Activated naive CD4-positive, alpha-beta T cell treated with anti-CD3 and anti-CD28 coated beads, Interleukin-2, amount 10 ng/mL, durations not matched to agents 7 days and 5 days (primary cell): ENCODE measurements at regions not wholly inside any gene's neighbourhood (a gene's known extent, or its start where the extent isn't known, plus 50 kb on each side); places are given as distances from the start of the nearest gene placed in this dataset.
"Not testable (repeated sequence)": the region's sequence is repeated elsewhere in the genome, so short reads cannot be mapped to it uniquely, and the experiment has no call there.

ENCODE experiments used
- CTCF ChIA-PET: fragments of 350-600 bp; sonication (Branson Sonifier 250); formaldehyde crosslinking; loops from one replicate; lab custom pipeline; 2021; ENCODE audit warnings: antibody characterized with exemption; lab: Charles Lee
- DNase-seq: peaks from one replicate; pipeline ENCODE4 v3.0.0-alpha.2; 2020
- H3K27ac Mint-ChIP-seq: one replicate; pipeline ENCODE4 v1.8.0; 2021; ENCODE audit warnings: mild to moderate bottlenecking, moderate library complexity, mixed read lengths
- H3K27me3 Mint-ChIP-seq: one replicate; pipeline ENCODE4 v1.8.0; 2021; ENCODE audit warnings: mild to moderate bottlenecking, mixed read lengths
- H3K36me3 Mint-ChIP-seq: one replicate; pipeline ENCODE4 v1.8.0; 2021; ENCODE audit warnings: mixed read lengths
- H3K4me1 Mint-ChIP-seq: one replicate; pipeline ENCODE4 v1.8.0; 2021; ENCODE audit warnings: mixed read lengths
- H3K4me3 Mint-ChIP-seq: one replicate; pipeline ENCODE4 v1.8.0; 2021; ENCODE audit warnings: mild to moderate bottlenecking, moderate library complexity, mixed read lengths
- H3K9me3 Mint-ChIP-seq: one replicate; pipeline ENCODE4 v1.8.0; 2021; ENCODE audit warnings: mixed read lengths

DNA sequence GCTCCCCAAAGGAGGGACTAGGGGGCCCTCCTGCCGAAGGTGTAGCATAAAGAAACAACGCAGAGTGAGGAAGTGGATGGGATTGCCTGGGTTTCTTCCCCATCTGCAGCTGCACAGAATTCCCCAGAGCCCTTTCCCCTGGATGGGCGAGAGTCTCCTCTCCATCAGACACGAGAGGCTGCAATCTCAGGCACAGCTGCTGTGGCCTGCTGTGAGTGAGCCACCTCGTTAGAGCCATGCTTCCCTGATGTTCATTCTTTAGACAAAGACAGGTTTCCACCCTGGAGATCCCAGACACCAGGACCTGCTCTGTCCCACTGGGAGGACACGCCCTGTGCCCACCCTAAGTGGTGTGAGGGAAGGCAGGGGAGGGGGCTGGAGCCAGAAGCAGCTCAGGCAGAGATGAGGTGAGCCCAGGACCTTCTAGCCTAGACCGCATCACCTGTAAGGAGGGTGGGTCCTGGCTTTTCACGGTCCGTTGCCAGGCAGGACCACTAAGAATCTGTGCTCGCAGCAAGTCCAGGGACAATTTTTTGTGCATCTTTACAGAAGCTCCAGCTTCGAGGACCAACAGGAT is 268.6 kb upstream of the TCERG1L start:
- CTCF ChIA-PET, result no interaction called here
- Mint-ChIP-seq H3K27ac (no peak overlapping the region), H3K36me3 (no peaks in the 10 kb centered on the region), H3K9me3 (no peaks in the 10 kb centered on the region), H3K27me3 (no peaks in the 10 kb centered on the region), H3K4me1 (no peaks in the 10 kb centered on the region), H3K4me3 (no peak overlapping the region)
- DNase-seq, result no peak

DNA sequence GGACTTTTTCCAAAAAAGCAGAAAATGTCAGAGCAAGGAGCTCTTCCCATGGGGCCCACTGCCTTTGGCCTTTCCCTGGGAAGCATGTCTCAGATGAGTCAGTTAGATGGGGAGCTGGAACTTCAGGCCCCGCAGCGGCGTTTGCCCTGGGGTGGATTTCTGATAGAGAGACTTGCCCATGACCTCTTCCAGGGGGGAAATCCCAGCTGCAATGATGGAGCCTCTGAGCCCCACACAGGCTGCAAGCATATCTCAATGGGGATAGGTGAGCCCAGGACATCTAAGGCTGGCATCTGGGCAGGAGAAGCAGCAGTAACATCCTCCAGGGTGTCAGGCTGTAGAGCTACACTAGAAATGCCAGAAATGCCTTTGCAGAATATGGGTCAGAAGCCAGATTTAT is 269.2 kb upstream of the TCERG1L start:
- H3K4me3 Mint-ChIP-seq, result no peak overlapping the region
- peaks cover 2% of the 10 kb centered on the region for H3K9me3 Mint-ChIP-seq
- DNase-seq, result no peak
- no peak overlapping the region for H3K27ac Mint-ChIP-seq
- H3K27me3 Mint-ChIP-seq, result no peaks in the 10 kb centered on the region
- H3K4me1 Mint-ChIP-seq, result no peaks in the 10 kb centered on the region
- CTCF ChIA-PET, result no interaction called here
- H3K36me3 Mint-ChIP-seq, result no peaks in the 10 kb centered on the region

DNA sequence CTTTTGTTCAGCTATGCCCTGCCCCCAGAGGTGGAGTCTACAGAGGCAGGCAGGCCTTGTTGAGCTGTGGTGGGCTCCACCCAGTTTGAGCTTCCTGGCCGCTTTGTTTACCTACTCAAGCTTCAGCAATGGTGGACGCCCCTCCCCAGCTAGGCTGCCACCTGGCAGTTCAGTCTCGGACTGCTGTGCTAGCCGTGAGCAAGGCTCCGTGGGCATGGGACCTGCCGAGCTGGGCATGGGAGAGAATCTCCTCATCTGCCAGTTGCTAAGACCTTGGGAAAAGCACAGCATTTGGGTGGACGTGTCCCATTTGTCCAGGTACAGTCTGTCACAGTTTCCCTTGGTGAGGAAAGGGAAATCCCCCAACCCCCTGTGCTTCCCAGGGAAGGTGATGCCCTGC is 270.0 kb upstream of the TCERG1L start:
- H3K27me3 Mint-ChIP-seq, DNase-seq, H3K4me3 Mint-ChIP-seq, H3K27ac Mint-ChIP-seq, H3K36me3 Mint-ChIP-seq, H3K4me1 Mint-ChIP-seq, H3K9me3 Mint-ChIP-seq, CTCF ChIA-PET: not testable (repeated sequence)

DNA sequence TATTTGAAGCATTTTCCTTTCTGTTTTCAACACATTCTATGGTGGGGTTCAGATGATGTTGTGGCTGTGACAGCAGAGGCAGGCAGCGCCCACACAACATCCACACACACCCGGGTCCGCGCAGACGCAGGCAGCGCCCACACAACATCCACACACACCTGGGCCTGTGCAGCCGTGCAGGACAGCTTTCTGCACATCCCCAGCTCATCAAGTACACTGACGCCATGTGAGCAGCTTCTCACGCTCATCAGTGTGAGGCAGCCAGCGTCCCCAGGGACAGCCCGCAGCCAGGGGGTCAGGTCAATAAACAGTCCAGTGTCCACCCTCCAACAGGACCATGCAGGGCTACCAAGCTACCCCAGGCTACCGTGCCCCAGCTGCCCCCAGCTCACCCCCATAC is 272.8 kb upstream of the TCERG1L start:
- Mint-ChIP-seq H3K27me3 (no peaks in the 10 kb centered on the region), H3K36me3 (no peaks in the 10 kb centered on the region), H3K9me3 (peaks cover 13% of the 10 kb centered on the region), H3K4me1 (no peaks in the 10 kb centered on the region), H3K4me3 (no peak overlapping the region), H3K27ac (no peak overlapping the region)
- CTCF ChIA-PET, result no interaction called here
- no peak for DNase-seq

DNA sequence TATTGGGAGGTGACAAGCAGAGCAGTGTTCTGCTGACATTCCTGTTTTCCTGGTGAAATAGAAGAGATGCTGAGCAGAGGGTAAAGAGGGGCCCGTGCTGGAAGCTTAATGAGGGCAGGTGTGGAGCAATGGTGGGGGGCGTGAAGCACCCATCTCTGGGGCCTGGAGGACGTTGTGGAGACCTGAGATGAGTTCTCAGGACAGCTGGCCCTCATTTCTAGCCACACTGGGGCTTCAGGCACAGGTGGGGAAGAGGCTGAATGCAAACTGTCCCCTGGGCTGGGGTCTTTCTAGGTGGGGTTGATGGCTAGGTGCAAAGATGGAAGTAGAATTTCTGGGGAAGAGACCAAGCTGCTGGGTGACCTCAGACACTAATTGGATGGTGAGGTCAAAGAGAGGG is 274.2 kb upstream of the TCERG1L start:
- DNase-seq, result no peak
- Mint-ChIP-seq H3K4me3 (no peak overlapping the region), H3K9me3 (peaks cover 13% of the 10 kb centered on the region), H3K4me1 (no peaks in the 10 kb centered on the region), H3K36me3 (no peaks in the 10 kb centered on the region), H3K27me3 (no peaks in the 10 kb centered on the region), H3K27ac (no peak overlapping the region)
- CTCF ChIA-PET, result no interaction called here

DNA sequence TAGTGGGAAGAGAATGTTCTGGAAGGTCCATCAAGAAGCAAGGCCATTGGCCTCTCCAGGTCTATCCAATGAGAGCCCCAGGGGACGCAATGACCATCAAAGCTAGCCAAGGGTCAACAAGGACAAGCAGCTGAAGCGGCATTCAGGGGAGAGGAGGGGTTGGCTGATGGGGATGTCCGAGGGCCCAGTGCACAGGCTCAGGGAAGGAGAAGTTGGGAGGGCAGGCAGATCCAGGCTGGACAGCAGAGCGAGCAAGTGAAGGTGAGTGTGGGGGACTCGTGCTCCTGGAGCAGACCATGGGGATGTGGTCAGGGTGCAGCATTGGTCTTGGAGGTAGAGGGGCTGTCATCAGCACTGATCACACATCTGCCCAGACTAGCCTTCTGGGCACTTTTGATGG is 275.4 kb upstream of the TCERG1L start:
- no peaks in the 10 kb centered on the region for H3K27me3 Mint-ChIP-seq
- CTCF ChIA-PET, result no interaction called here

DNA sequence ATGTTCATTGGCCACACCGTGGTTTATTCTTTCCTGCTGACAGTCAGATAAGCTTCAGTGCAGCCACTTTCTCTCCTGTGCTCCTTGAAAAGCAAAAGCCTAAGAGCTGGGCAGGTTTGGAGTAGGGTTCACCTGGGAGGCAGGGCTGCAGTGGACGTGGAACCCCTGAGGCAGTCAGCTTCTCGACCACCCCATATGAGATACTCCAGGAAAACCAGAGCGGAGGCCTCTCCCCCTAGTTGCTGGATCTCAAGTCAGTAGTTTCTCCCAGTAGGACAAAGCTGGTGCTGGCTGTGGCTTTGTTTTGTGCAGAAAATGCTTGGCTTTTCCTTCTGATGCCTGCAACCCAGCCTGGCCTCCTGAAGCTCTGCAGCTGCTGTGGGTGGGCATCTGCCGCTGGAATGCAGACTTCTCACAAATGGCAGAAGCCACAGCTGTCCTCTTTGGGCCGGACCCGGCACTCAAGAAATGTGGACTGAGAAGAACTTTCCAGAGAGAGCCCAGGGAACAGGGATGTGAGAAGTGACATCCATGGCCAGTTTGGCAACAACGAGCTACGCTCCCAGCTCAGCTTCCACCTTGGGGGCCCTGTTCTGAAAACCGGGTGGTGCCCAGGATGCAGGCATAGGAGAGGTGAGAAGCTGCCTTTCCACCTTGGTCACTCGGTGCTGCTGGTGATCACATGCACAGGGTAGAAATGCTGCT is 276.6 kb upstream of the TCERG1L start:
- DNase-seq, result no peak
- Mint-ChIP-seq H3K27ac (no peak overlapping the region), H3K36me3 (no peaks in the 10 kb centered on the region), H3K4me1 (no peaks in the 10 kb centered on the region), H3K4me3 (no peak overlapping the region), H3K9me3 (peaks cover 13% of the 10 kb centered on the region), H3K27me3 (no peaks in the 10 kb centered on the region)
- CTCF ChIA-PET, result no interaction called here

More for the DNA sequence above, 275.4 kb upstream of the TCERG1L start:
- Mint-ChIP-seq H3K27ac (no peak overlapping the region), H3K36me3 (no peaks in the 10 kb centered on the region), H3K4me3 (no peak overlapping the region), H3K4me1 (no peaks in the 10 kb centered on the region), H3K9me3 (peaks cover 13% of the 10 kb centered on the region)
- no peak for DNase-seq

DNA sequence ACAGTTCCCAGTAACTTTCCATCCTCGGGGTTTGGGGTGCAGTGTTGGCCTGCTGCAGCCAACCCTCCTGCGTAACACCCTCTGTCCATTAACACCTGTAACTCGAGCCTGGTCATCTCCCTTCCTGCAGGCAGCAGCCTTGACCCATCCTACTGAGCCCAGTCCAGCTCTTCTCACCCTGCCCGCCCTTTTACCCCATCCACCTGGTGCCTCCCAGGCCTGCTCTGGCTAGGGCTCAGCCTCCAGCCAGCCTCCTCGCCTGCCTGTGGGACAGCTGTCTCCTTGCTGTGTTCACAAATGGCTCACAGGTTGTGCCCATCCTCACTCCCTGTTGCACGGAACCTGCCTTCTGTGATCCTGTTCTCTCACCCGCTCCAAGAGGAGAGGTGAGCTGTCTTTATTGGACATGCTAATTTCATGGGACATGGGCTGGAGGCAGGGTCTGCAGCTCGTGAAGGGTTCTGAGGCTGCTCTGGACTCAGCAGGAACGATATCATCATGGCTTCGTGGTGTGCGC is 277.2 kb upstream of the TCERG1L start:
- Mint-ChIP-seq H3K27me3 (no peaks in the 10 kb centered on the region), H3K27ac (no peak overlapping the region), H3K9me3 (peaks cover 13% of the 10 kb centered on the region), H3K4me1 (no peaks in the 10 kb centered on the region), H3K36me3 (no peaks in the 10 kb centered on the region), H3K4me3 (no peak overlapping the region)
- CTCF ChIA-PET, result no interaction called here
- no peak for DNase-seq

DNA sequence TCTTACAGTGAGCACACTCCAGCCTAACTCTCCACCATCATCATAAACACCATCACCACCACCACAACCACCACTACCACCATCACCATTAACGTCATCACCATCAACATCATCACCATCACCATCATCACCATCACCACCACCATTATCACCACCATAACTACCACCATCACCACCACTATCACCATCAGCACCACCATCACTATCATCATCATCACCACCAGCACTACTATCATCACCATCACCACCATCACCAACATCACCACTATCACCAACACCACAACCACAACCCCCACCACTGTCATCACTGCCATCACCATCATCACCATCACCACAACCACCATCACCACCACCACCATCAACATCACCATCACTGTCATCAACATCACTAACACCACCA is 279.0 kb upstream of the TCERG1L start:
- no peaks in the 10 kb centered on the region for H3K27me3 Mint-ChIP-seq
- no peaks in the 10 kb centered on the region for H3K4me1 Mint-ChIP-seq
- no peak overlapping the region for H3K27ac Mint-ChIP-seq
- no peak for DNase-seq
- peaks cover 12% of the 10 kb centered on the region for H3K9me3 Mint-ChIP-seq
- CTCF ChIA-PET, result no interaction called here
- no peaks in the 10 kb centered on the region for H3K36me3 Mint-ChIP-seq
- H3K4me3 Mint-ChIP-seq, result no peak overlapping the region

DNA sequence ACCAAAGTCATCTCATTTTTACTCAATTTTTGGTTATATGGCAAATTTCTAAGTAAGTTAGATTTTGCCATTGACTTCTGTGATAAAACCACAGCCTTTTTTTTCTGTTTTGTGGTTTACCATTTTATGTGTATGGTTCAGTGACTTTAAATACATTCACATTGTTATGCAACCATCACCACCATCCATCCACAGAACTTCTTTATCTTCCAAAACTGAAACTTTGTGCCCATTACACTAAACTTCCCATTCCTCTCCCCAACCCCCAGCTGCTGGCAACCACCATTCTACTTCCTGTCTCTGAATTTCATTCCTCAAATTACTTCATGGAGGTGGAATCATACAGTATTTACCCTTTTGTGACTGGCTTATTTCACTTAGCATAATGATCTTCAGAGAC is 280.4 kb upstream of the TCERG1L start:
- H3K9me3 Mint-ChIP-seq, result peaks cover 1% of the 10 kb centered on the region
- no peak for DNase-seq
- CTCF ChIA-PET, result no interaction called here
- H3K4me1 Mint-ChIP-seq, result no peaks in the 10 kb centered on the region
- no peak overlapping the region for H3K4me3 Mint-ChIP-seq
- H3K27me3 Mint-ChIP-seq, result no peaks in the 10 kb centered on the region
- H3K27ac Mint-ChIP-seq, result no peak overlapping the region
- H3K36me3 Mint-ChIP-seq, result no peaks in the 10 kb centered on the region

DNA sequence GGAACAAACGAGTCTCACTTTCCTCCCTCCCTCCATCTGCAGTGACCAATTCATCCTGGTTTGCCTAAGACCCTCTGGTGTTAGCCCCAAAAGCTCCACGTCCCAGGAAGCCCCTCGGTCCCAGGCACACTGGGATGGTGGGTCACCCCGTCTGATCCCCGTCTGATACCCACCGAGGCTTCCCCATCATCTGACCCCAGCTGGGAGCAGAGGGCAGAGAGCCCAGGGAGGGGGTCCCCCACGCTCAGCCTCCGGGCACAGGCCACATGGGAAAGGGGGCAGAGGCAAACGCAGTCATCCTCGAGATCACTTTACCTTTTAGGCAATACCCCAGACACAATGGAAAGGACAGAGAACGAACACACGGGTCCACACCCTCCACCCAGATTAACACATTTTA is 291.6 kb upstream of the PPP2R2D start:
- CTCF ChIA-PET, result no interaction called here
- H3K4me3 Mint-ChIP-seq, result no peak overlapping the region
- H3K4me1 Mint-ChIP-seq, result no peaks in the 10 kb centered on the region
- H3K9me3 Mint-ChIP-seq, result peaks cover 3% of the 10 kb centered on the region
- no peak for DNase-seq
- H3K27me3 Mint-ChIP-seq, result peaks cover 3% of the 10 kb centered on the region
- no peaks in the 10 kb centered on the region for H3K36me3 Mint-ChIP-seq
- no peak overlapping the region for H3K27ac Mint-ChIP-seq

DNA sequence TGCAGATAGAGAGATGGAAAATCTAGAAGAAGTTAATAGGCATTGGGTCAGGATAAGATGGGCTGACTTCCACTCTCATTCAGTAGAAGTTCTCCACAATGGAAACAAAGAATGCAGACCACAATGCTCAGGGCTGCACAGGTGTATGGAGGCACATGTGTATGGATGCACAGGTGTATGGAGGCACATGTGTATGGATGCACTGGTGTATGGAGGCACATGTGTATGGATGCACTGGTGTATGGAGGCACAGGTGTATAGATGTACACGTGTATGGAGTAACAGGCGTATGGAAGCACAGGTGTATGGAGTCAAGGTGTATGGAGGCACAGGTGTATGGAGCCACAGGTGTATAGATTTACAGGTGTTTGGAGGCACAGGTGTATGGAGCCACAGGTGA is 285.7 kb upstream of the PPP2R2D start:
- H3K36me3 Mint-ChIP-seq, result no peaks in the 10 kb centered on the region
- H3K4me1 Mint-ChIP-seq, result no peaks in the 10 kb centered on the region
- no peak for DNase-seq
- CTCF ChIA-PET, result no interaction called here
- no peaks in the 10 kb centered on the region for H3K9me3 Mint-ChIP-seq
- H3K4me3 Mint-ChIP-seq, result no peak overlapping the region
- H3K27me3 Mint-ChIP-seq, result peaks cover 3% of the 10 kb centered on the region
- H3K27ac Mint-ChIP-seq, result no peak overlapping the region

DNA sequence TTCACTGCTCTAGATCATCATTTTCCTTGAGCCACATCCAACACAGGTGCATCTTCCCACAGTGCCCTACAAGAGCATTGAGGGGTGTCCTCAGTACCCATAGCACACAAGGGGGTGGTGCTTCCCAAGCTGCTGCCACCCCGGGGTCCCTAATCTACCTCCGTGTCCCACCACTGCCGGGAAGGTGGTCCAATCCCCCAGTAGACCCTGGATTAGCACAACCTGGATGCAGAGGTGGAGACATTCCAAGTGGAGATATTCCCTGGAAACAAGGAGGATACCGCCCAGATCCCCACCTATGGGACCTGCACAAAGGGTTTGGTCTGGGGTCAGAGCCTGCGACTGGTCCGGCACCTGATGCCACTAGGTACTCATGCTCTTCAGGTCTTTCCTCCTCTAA is 284.8 kb upstream of the PPP2R2D start:
- Mint-ChIP-seq H3K36me3 (no peaks in the 10 kb centered on the region), H3K27ac (no peak overlapping the region), H3K4me1 (no peaks in the 10 kb centered on the region), H3K4me3 (no peak overlapping the region), H3K9me3 (no peaks in the 10 kb centered on the region), H3K27me3 (peaks cover 3% of the 10 kb centered on the region)
- CTCF ChIA-PET, result no interaction called here
- no peak for DNase-seq

DNA sequence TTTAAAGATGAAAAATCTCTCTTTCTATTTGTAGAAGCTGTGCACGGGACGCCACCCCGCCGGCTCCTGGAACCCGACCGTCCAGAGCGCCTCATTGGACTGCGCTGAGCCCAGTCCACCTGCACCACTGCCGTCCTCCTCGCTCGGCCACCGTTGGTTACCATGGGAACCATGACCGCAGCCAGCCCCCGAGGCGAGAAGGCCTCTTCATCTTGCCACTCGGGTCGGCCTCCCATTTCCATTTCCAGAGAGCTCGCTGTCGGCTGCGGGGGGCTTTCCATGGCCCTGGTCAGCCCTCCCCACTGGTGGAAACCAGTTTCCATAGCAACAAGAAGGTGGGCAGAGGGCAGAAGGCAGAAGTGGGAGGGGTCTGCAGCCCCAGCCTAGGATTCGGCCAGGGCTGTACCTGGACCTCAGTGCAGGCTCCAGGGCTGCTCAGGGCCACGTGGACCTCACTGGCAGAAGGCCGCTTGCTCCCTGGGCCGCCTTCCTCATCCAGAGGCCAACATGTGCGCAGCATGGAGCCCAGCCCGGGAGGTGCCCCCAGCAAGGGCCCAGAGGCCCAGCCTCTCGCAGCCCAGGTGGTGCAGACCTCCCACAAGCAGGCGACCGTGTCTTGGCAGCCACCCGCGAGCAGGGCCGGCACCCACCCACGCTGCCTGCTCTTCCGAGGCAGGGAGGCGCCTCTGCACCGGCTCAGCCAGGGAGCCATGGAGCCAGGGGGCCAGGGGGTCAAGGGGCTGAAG is 283.5 kb upstream of the PPP2R2D start:
- no peaks in the 10 kb centered on the region for H3K4me1 Mint-ChIP-seq
- DNase-seq, result no peak
- no peaks in the 10 kb centered on the region for H3K9me3 Mint-ChIP-seq
- CTCF ChIA-PET, result no interaction called here
- H3K27me3 Mint-ChIP-seq, result peaks cover 3% of the 10 kb centered on the region
- H3K4me3 Mint-ChIP-seq, result no peak overlapping the region
- no peak overlapping the region for H3K27ac Mint-ChIP-seq
- H3K36me3 Mint-ChIP-seq, result no peaks in the 10 kb centered on the region
